ENCODE measurements at regions not wholly inside any gene's neighbourhood (a gene's known extent, or its start where the extent isn't known, plus 50 kb on each side); places are given as distances from the start of the nearest gene placed in this dataset.

DNA sequence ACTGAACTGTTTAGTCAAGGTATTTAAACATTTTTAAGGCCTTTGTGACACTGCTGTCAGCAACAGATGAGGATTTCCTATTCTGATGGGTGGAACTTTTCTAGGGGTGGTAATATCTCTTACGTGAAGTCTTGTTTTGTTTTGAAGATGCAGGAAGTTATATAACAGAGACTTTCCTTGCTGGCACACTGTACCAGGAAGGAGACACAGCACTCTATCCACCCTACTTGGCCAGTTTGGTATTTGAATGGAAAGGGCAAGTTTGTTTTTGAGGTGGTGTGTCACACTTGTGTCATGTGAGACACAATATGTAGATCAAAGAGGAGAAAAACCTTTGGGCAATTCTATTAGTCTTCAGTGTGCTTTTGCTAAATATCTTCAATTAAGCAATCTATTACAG, 51.6 kb upstream of the SRP54 start:
- peak; percentile 29 for ATAC-seq (ENCODE audit: poor library complexity)
- intact Hi-C loops (cut with DNase I) = no loop called here

DNA sequence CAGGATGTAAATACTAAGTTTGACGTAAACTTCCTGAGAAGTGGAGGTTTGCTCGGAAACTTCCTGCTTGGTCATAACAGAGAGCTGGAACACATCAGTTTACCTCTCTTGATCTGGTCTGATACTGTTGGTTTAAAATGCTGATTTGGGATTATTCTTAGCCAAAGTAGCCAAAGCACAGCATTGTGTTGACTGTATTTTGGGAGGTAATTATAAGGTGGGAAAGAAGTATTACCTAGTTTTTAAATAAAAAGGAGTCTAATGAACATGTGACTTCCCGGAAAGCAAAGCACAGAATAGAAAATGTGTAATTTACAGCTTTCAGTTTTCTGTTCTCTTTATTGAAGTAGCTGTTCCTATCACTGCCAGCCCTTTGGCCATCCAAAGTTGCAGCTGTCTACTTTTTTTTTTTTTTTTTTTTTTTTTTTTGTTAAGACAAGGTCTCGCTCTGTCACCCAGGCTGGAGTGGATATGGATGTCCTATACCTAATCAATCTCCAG, 52.2 kb upstream of the SRP54 start:
- ATAC-seq (ENCODE audit: poor library complexity) = no peak
- DNase-seq = no peak
- intact Hi-C loops (cut with DNase I) = no loop called here

More for the DNA sequence above, 51.6 kb upstream of the SRP54 start:
- no peak for DNase-seq

DNA sequence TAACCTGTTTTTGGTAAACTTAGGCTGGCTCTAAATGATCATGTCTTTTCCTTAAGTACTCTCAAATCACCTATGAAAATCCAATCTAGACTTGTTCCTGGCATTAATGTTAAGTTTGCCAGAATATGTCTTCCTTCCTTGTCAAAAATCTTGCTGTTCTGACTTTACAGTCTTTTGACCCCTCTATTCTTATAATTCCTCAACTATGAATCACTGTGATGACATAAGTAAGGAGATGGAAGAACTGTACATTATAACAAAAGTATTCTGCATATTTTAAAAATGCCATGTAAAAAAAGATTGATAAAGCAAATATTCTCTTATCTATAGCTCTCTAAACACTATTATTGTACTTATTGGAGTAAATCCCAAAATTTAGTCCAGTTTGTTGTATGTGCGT, 51.4 kb upstream of the BAZ1A start:
- DNase-seq = no peak
- intact Hi-C loops (cut with DNase I) = no loop called here
- ATAC-seq (ENCODE audit: poor library complexity) = no peak

Measured in Right ventricle myocardium superior (tissue), 1 donor.